Motor neuron (in vitro differentiated cells): ENCODE measurements at regions not wholly inside any gene's neighbourhood (a gene's known extent, or its start where the extent isn't known, plus 50 kb on each side); places are given as distances from the start of the nearest gene placed in this dataset.
"Not testable (repeated sequence)": the region's sequence is repeated elsewhere in the genome, so short reads cannot be mapped to it uniquely, and the experiment has no call there.

Experiments used
- ATAC-seq, 8 experiments: fragments of 200-7000 bp; cut with Tn5 transposase; replicated peaks in 6 of 8; 2 replicates each; pipeline ENCODE4 v1.8.0; 2021; ENCODE audit warnings: mild to moderate bottlenecking in 8 of 8, moderate library complexity in 8 of 8
- H3K27ac ChIP-seq, 2 donors: fragments of 250-450 bp; sonication (Bioruptor Pico); 2 replicates each; pipeline ENCODE4 v1.9.0; 2021; ENCODE audit warnings: antibody characterized with exemption in 2 of 2, mild to moderate bottlenecking in 2 of 2, moderate library complexity in 1 of 2
- H3K4me1 ChIP-seq, 2 donors: fragments of 250-450 bp; sonication (Bioruptor Pico); replicated peaks in 1 of 2; 2 replicates each; pipeline ENCODE4 v1.6.1; 2021; ENCODE audit warnings: antibody characterized with exemption in 2 of 2, mild to moderate bottlenecking in 2 of 2, moderate library complexity in 1 of 2
- H3K4me3 ChIP-seq, 5 donors: fragments of 250-450 bp; sonication (Bioruptor Pico); 2 replicates each; pipeline ENCODE4 v1.9.0; 2021; ENCODE audit warnings: antibody characterized with exemption in 5 of 5, mild to moderate bottlenecking in 5 of 5, moderate library complexity in 4 of 5
- WGBS, 10 experiments: fragments of 450-650 bp; shearing (Covaris generic); methylation state at CpG; one replicate each; pipeline ENCODE4 v1.0.0; 2022; 5-methylcytosine and 5-hydroxymethylcytosine counted together
- in situ Hi-C, 9 experiments: fragments of 400-800 bp; cut with MboI; loops; one replicate each; pipeline ENCODE4 v1.15.0; 2021; ENCODE audit warnings: low sequenced_read_pairs in 9 of 9, low pct_unique_long_range_greater_than_20kb in 2 of 9; ENCODE audit not compliant: unreplicated experiment in 9 of 9

- Histone ChIP-seq H3K4me1 (no peaks in the 10 kb centered on the region), H3K4me3 (no peak overlapping the region), H3K27ac (no peak overlapping the region)
- peak in 1 of 8 experiments; percentile 47 for ATAC-seq
- in situ Hi-C loops, result no loop called here
- WGBS, 10 experiments, result 40 to 92% (median 80%) methylated on average over 2 of the region's 2 CpGs; no CpG with 5 or more reads in 7 of the 10 experiments
Measured at GRCh38 chr14:52150162-52150561, 81.3 kb upstream of the NID2 start.

GRCh38 chr14:52148371-52148770, 79.5 kb upstream of the NID2 start:
- WGBS, 10 experiments, result 0 to 78% (median 62%) methylated on average over 1 of the region's 1 CpG; no CpG with 5 or more reads in 2 of the 10 experiments
- no peak for ATAC-seq
- no peak overlapping the region for H3K27ac ChIP-seq
- H3K4me1 ChIP-seq, result no peaks in the 10 kb centered on the region
- in situ Hi-C loops, result loop anchor here in 2 of 9 experiments (25.0 kb wide), 3 partner anchors 114 to 861 kb away; partner anchors contain the start of gene PTGDR (in 1 of the 2)
- no peak overlapping the region for H3K4me3 ChIP-seq

- Histone ChIP-seq H3K4me1 (no peaks in the 10 kb centered on the region), H3K4me3 (no peak overlapping the region), H3K27ac (no peak overlapping the region)
- WGBS, 10 experiments, result 0 to 100% (median 48%) methylated on average over 1 to 2 of the region's 2 CpGs; no CpG with 5 or more reads in 2 of the 10 experiments
- in situ Hi-C loops, result loop anchor here in 2 of 9 experiments (25.0 kb wide), 3 partner anchors 116 to 859 kb away; partner anchors contain the start of gene PTGDR (in 1 of the 2)
- no peak for ATAC-seq
Measured at GRCh38 chr14:52146504-52146903, 77.6 kb upstream of the NID2 start.

DNA sequence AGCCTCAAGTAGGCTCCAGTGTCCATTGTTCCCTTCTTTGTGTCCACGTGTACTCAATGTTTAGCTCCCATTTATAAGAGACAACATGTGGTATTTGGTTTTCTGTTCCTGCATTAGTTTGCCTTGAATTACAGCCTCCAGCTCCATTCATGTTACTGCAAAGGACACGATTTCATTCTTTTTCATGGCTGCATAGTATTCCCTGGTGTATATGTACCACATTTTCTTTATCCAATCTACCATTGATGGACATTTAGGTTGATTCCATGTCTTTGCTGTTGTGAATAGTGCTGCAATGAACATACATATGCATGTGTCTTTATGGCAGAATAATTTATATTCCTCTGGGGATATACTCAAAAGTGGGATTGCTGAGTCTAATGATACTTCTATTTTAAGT, 75.2 kb upstream of the NID2 start:
- H3K4me3 ChIP-seq, H3K4me1 ChIP-seq, ATAC-seq, H3K27ac ChIP-seq: not testable (repeated sequence)
- in situ Hi-C loops, result loop anchor here in 2 of 9 experiments (25.0 kb wide), 3 partner anchors 118 to 857 kb away; partner anchors contain the start of gene PTGDR (in 1 of the 2)
- WGBS, 10 experiments, result 20 to 100% (median 84%) methylated on average over 1 to 2 of the region's 2 CpGs

GRCh38 chr14:52142504-52142903, 73.6 kb upstream of the NID2 start:
- in situ Hi-C loops, result loop anchor here in 2 of 9 experiments (25.0 kb wide), 3 partner anchors 120 to 855 kb away; partner anchors contain the start of gene PTGDR (in 1 of the 2)
- ATAC-seq, result no peak
- H3K27ac ChIP-seq, result no peak overlapping the region
- no peak overlapping the region for H3K4me3 ChIP-seq
- no peaks in the 10 kb centered on the region for H3K4me1 ChIP-seq

DNA sequence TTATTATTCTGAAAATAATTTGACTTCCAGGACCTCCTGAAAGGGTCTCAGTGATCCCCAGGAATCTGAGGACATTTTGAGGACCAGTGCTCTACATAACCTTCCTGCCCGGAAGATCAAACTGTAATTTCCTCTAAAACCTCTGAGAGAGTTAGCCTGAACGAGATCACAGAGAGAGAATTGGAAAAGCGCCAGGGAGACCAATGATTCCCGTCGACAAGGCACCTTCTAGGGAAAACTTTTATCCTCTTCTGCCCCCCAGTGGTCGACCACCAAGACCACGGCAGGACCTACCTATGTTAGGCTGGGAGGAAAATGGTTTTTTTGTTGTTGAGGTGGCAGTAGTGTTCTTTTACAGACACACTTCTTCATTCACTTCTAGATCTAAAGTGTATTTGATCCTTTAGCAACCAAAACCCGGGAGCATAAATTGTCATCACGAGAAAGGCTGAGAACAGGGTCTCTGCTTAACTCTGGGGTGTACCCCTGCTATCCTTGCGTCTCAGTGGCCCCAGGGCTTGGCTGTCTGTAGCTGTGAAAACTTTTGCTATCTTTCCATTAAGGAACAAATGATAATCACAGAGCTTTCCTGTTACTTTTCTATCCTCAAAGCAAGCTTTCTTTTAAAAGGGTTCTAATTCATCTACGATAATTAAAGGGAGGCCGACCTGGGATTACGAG, 62.9 kb upstream of the NID2 start:
- in situ Hi-C loops, result loop anchor here in 2 of 9 experiments (25.0 kb wide), 3 partner anchors 119 to 844 kb away; partner anchors contain the start of gene PTGDR (in 1 of the 2)
- no peak overlapping the region for H3K27ac ChIP-seq
- 2 to 100% (median 37%) methylated on average over 1 to 11 of the region's 13 CpGs; no CpG with 5 or more reads in 1 of the 10 experiments for WGBS, 10 experiments
- H3K4me3 ChIP-seq, result no peak overlapping the region
- ATAC-seq, result peak; percentile 88 to 100 (median 98)
- H3K4me1 ChIP-seq, result peaks cover 0 to 3% of the 10 kb centered on the region in 2 donors

- in situ Hi-C loops, result loop anchor here in 2 of 9 experiments (25.0 kb wide), 3 partner anchors 117 to 842 kb away; partner anchors contain the start of gene PTGDR (in 1 of the 2)
- Histone ChIP-seq H3K27ac (no peak overlapping the region), H3K4me1 (peaks cover 2 to 8% of the 10 kb centered on the region in 2 donors), H3K4me3 (no peak overlapping the region)
- ATAC-seq, result no peak
- WGBS, 10 experiments, result 75 to 100% (median 93%) methylated on average over 1 to 3 of the region's 3 CpGs; no CpG with 5 or more reads in 1 of the 10 experiments
Measured at GRCh38 chr14:52129721-52130120, 60.9 kb upstream of the NID2 start.

GRCh38 chr14:52125885-52126284, 57.0 kb upstream of the NID2 start:
- Histone ChIP-seq H3K4me1 (peaks cover 9 to 10% of the 10 kb centered on the region in 2 donors), H3K4me3 (no peak overlapping the region), H3K27ac (no peak overlapping the region)
- 67 to 100% (median 93%) methylated on average over 1 to 4 of the region's 4 CpGs; no CpG with 5 or more reads in 1 of the 10 experiments for WGBS, 10 experiments
- no peak for ATAC-seq
- in situ Hi-C loops, result loop anchor here in 2 of 9 experiments (25.0 kb wide), 3 partner anchors 114 to 839 kb away; partner anchors contain the start of gene PTGDR (in 1 of the 2)

DNA sequence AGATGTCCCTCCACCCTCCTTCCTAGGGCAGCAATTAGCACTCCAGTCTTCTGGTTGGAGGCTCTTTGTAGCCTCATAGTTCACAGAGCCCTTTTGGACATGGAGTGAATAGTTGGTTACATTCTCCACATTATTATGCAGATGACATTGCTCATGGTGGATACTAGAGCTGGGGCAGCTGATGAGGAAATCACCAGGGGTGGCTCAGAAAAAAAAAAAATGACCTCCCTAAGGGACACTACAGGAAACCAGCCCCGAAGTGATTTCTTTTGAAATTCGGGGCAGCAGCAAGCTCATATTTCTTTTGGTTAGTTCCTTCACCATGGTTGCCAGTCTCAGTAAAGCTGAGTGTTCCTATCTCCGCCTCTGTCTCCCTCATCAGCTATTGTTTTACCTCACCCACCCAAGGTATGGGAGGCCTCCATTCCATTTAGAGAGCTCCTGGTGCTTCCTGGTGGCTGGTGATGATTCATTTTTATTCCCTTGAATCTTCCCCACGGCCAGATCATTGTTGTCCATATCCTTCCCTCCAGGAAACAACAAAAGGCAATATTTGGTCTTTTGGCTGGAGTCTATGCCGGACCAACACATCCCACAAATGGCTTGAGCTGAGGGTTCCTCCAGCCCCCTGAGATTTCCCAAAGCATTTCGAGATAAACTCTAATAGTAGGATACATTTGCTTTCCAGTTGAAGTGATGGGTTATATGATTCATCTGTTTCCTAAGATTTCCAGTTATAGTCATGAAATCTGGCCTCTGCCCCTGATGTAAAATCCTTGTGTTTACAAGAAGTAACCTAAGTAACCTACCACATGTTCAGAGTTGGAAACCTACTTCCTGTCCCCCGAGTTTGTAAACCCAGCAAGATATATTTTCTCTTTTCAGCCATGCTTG, 56.2 kb upstream of the NID2 start:
- Histone ChIP-seq H3K27ac (no peak overlapping the region), H3K4me3 (no peak overlapping the region), H3K4me1 (peaks cover 9 to 10% of the 10 kb centered on the region in 2 donors)
- in situ Hi-C loops, result loop anchor here in 2 of 9 experiments (25.0 kb wide), 3 partner anchors 113 to 838 kb away; partner anchors contain the start of gene PTGDR (in 1 of the 2)
- peak; percentile 87 to 99 (median 96) for ATAC-seq
- WGBS, 10 experiments, result 8 to 100% (median 46%) methylated on average over 1 to 7 of the region's 7 CpGs; no CpG with 5 or more reads in 1 of the 10 experiments

DNA sequence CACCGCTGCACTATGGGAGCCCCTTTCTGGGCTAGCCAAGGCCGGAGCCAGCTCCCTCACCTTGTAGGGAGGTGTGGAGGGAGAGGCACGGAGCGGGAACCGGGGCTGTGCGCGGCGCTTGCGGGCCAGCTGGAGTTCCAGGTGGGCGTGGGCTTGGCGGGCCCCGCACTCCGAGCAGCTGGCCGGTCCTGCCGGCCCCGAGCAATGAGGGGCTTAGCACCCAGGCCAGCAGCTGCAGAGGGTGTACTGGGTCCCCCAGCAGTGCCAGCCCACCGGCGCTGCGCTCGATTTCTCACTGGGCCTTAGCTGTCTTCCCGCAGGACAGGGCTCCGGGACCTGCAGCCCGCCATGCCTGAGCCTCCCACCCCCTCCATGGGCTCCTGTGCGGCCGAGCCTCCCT, 53.3 kb upstream of the NID2 start:
- in situ Hi-C loops, ATAC-seq, H3K4me3 ChIP-seq, H3K27ac ChIP-seq: not testable (repeated sequence)
- peaks cover 13 to 14% of the 10 kb centered on the region in 2 donors for H3K4me1 ChIP-seq
- 40 to 100% (median 98%) methylated on average over 1 to 9 of the region's 25 CpGs; no CpG with 5 or more reads in 6 of the 10 experiments for WGBS, 10 experiments

DNA sequence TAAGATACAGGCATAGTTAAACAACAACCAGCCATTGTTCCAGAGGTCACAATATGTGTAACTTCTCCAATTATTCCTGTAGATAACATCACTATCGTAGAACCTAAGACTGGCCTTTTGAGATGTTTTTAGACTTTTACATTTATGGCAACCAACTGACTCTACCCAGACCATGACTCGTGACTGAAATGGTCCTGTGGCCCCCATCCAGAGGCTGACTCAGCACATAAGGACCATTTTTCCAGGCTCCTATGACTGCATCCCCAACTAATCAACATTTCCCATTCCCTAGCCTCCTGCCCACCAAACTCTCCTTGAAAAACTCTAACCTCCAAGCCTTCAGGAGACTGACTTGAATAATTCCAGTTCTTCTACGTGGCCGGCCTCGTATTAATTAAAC, 52.6 kb upstream of the NID2 start:
- no peak overlapping the region for H3K4me3 ChIP-seq
- WGBS, 10 experiments, result 68 to 96% (median 87%) methylated on average over 2 to 5 of the region's 5 CpGs; no CpG with 5 or more reads in 2 of the 10 experiments
- ATAC-seq, result no peak
- H3K27ac ChIP-seq, result no peak overlapping the region
- in situ Hi-C loops, result no loop called here
- H3K4me1 ChIP-seq, result peaks cover 13 to 14% of the 10 kb centered on the region in 2 donors

- Histone ChIP-seq H3K4me1 (peaks cover 3 to 6% of the 10 kb centered on the region in 2 donors), H3K4me3 (no peak overlapping the region), H3K27ac (no peak overlapping the region)
- ATAC-seq, result peak in 7 of 8 experiments; percentile 24 to 54 (median 39)
- WGBS, 10 experiments, result 0 to 80% (median 67%) methylated on average over 1 to 3 of the region's 3 CpGs; no CpG with 5 or more reads in 1 of the 10 experiments
- in situ Hi-C loops, result no loop called here
Measured at GRCh38 chr14:52119030-52119429, 50.2 kb upstream of the NID2 start.
